ENCODE measurements at regions not wholly inside any gene's neighbourhood (a gene's known extent, or its start where the extent isn't known, plus 50 kb on each side); places are given as distances from the start of the nearest gene placed in this dataset.

GRCh38 chr10:24034571-24034970 is 174.4 kb upstream of the KIAA1217 start:
- no peak for TF ChIP-seq CTCF (IDR thresholded peaks at IDR 0.05; ENCODE audit: low read length, missing control alignments)
- DNase-seq (ENCODE audit: low read depth): peak; percentile 4

GRCh38 chr10:24035761-24036160 is 173.2 kb upstream of the KIAA1217 start:
- TF ChIP-seq CTCF (IDR thresholded peaks at IDR 0.05; ENCODE audit: low read length, missing control alignments): no peak
- no peak for DNase-seq (ENCODE audit: low read depth)

More at GRCh38 chr10:24034571-24034970, 174.4 kb upstream of the KIAA1217 start:
- no peak overlapping the region for H3K4me3 ChIP-seq (replicated peaks; ENCODE audit: low read depth, low read length)

GRCh38 chr10:24039315-24039714 is 169.6 kb upstream of the KIAA1217 start:
- DNase-seq (ENCODE audit: low read depth): no peak
- no peak for TF ChIP-seq CTCF (IDR thresholded peaks at IDR 0.05; ENCODE audit: low read length, missing control alignments)
- no peak overlapping the region for H3K4me3 ChIP-seq (replicated peaks; ENCODE audit: low read depth, low read length)

More at GRCh38 chr10:24035761-24036160, 173.2 kb upstream of the KIAA1217 start:
- no peak overlapping the region for H3K4me3 ChIP-seq (replicated peaks; ENCODE audit: low read depth, low read length)

GRCh38 chr10:24039897-24040296 is 169.0 kb upstream of the KIAA1217 start:
- no peak for DNase-seq (ENCODE audit: low read depth)
- no peak overlapping the region for H3K4me3 ChIP-seq (replicated peaks; ENCODE audit: low read depth, low read length)
- no peak for TF ChIP-seq CTCF (IDR thresholded peaks at IDR 0.05; ENCODE audit: low read length, missing control alignments)

- H3K4me3 ChIP-seq (replicated peaks; ENCODE audit: low read depth, low read length): no peak overlapping the region
- DNase-seq (ENCODE audit: low read depth): no peak
- no peak for TF ChIP-seq CTCF (IDR thresholded peaks at IDR 0.05; ENCODE audit: low read length, missing control alignments)
These were observed 167.9 kb upstream of the KIAA1217 start for GRCh38 chr10:24041034-24041433.

- H3K4me3 ChIP-seq (replicated peaks; ENCODE audit: low read depth, low read length): no peak overlapping the region
- DNase-seq (ENCODE audit: low read depth): no peak
- no peak for TF ChIP-seq CTCF (IDR thresholded peaks at IDR 0.05; ENCODE audit: low read length, missing control alignments)
These were observed 167.1 kb upstream of the KIAA1217 start for GRCh38 chr10:24041834-24042233.

- no peak for DNase-seq (ENCODE audit: low read depth)
- TF ChIP-seq CTCF (IDR thresholded peaks at IDR 0.05; ENCODE audit: low read length, missing control alignments): no peak
These were observed 166.1 kb upstream of the KIAA1217 start for GRCh38 chr10:24042884-24043283.

More at GRCh38 chr10:24042884-24043283, 166.1 kb upstream of the KIAA1217 start:
- no peak overlapping the region for H3K4me3 ChIP-seq (replicated peaks; ENCODE audit: low read depth, low read length)
